ENCODE measurements at regions not wholly inside any gene's neighbourhood (a gene's known extent, or its start where the extent isn't known, plus 50 kb on each side); places are given as distances from the start of the nearest gene placed in this dataset.

DNA sequence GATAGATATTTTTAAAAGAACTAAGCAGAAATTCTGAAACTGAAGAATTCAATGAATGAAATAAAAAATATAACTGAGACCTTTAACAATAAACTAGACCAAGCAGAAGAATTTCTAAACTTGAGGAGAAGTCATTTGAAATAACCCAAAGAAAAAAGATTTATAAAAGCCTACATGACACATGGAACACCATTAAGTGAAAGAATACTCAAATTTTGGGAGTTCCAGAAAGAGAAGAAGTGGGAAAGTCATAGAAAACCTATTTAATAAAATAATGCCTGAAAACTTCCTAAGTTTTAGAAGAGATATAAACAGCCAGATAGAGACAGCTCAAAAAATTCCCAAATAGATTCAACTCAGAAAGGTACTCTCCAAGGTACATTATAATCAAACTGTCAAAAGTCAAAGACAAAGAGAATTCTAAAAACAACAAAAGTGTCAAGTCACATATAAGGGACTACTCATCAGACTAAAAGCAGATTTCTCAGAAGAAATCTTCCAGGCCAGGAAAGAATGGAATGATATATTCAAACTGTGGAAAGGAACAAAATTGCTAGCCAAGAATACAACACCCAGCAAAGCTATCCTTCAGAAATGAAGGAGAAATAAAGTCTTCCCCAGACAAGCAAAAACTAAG is 72.9 kb upstream of the GNAZ start:
- H3K27me3 Mint-ChIP-seq = peaks cover 54% of the 10 kb centered on the region
- ATAC-seq (ENCODE audit: low read depth) (no peak), DNase-seq (no peak)
- peaks cover 25% of the 10 kb centered on the region for H3K9me3 Mint-ChIP-seq
- peaks cover 4% of the 10 kb centered on the region for H3K36me3 Mint-ChIP-seq
- no peaks in the 10 kb centered on the region for H3K4me1 Mint-ChIP-seq
- no peak overlapping the region for H3K4me3 Mint-ChIP-seq
- POLR2A ChIA-PET = no interaction called here
- no peak overlapping the region for H3K27ac Mint-ChIP-seq

DNA sequence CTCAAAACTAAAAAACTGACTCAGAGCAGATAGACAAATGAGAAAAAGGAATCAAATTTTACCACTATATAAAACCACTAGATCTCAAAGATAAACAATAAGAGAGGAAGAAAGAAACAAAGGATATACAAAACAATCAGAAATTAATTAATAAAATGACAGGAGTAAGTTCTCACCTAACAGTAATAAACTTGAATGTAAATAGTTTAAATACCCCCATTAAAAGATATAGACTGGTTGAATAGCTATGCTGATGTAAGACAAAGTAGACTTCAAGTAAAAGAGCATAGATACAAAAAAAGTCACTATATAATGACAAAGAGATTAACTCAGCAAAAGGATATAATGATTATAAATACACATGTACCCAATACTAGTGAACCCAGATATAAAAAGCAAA is 72.3 kb upstream of the GNAZ start:
- POLR2A ChIA-PET = no interaction called here
- ATAC-seq (ENCODE audit: low read depth) = no peak

DNA sequence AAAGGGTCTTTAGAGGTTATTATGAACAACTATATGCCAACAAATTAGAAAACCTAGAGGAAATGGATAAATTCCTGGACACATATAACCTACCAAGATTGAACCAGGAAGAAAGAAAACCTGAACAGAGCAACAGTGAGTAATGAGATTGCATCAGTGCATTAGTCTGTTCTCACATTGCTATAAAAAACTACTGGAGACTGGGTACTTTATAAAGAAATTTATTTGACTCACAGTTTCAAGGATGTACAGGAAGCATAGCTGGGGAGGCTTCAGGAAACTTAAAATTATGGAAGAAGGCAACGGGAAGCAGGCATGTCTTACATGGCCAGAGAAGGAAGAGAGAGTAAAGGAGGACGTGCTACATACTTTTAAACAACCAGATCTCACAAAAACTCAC is 70.8 kb upstream of the GNAZ start:
- Mint-ChIP-seq H3K27ac (no peak overlapping the region), H3K9me3 (peaks cover 25% of the 10 kb centered on the region), H3K4me3 (no peak overlapping the region), H3K4me1 (no peaks in the 10 kb centered on the region), H3K36me3 (peaks cover 4% of the 10 kb centered on the region), H3K27me3 (peaks cover 56% of the 10 kb centered on the region)
- POLR2A ChIA-PET = no interaction called here
- DNase-seq = no peak
- no peak for ATAC-seq (ENCODE audit: low read depth)

More for the DNA sequence above, 72.3 kb upstream of the GNAZ start:
- Mint-ChIP-seq H3K4me1 (no peaks in the 10 kb centered on the region), H3K9me3 (peaks cover 25% of the 10 kb centered on the region), H3K36me3 (peaks cover 4% of the 10 kb centered on the region), H3K27me3 (peaks cover 57% of the 10 kb centered on the region), H3K4me3 (no peak overlapping the region), H3K27ac (no peak overlapping the region)
- DNase-seq = no peak

DNA sequence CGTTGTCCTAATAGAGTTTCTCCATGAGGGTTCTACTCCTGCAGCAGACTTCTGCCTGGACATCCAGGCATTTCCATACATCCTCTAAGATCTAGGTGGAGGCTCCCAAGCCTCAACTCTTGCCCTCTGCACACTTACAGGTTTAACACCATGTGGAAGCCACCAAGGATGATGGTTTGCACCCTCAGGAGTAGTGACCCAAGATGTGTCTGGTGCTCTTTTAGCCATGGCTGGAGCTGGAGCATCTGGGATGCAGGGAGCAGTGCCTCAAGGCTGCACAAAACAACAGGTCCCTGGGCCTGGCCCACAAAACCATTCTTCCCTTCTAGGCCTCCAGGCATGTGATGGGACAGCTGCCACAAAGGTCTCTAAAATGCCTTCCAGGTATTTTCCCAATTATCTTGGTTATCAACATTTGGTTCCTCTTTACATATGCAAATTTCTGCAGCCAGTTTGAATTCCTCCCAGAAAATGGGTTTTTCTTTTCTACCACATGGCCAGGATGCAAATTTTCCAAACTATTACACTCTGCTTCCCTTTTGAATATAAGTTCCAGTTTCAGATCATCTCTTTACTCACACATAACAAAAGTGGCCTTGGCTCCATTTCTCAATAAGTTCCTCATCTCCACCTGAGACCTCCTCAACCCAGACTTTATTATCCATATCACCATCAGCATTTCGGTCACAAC is 69.5 kb upstream of the GNAZ start:
- no peak overlapping the region for H3K4me3 Mint-ChIP-seq
- no peak overlapping the region for H3K27ac Mint-ChIP-seq
- peaks cover 24% of the 10 kb centered on the region for H3K9me3 Mint-ChIP-seq
- DNase-seq (no peak), ATAC-seq (ENCODE audit: low read depth) (no peak)
- H3K27me3 Mint-ChIP-seq = peaks cover 47% of the 10 kb centered on the region
- H3K4me1 Mint-ChIP-seq = no peaks in the 10 kb centered on the region
- POLR2A ChIA-PET = no interaction called here
- peaks cover 4% of the 10 kb centered on the region for H3K36me3 Mint-ChIP-seq

DNA sequence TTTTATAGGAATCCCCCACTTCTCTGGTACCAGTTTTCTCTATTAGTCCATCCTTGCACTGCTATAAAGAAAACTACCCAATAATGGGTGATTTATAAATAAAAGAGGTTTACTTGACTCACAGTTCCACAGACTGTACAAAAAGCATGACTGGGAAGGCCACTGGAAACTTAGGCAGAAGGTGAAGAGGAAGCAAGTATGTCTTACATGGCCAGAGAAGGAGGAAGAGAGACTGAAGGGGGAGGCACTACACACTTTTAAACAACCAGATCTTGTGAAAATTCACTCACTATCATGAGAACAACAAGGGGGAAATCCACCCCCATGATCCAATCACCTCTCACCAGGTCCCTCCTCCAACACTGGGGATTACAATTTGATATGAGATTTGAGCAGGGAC is 68.9 kb upstream of the GNAZ start:
- Mint-ChIP-seq H3K27ac (no peak overlapping the region), H3K27me3 (peaks cover 43% of the 10 kb centered on the region), H3K9me3 (peaks cover 23% of the 10 kb centered on the region), H3K4me3 (no peak overlapping the region), H3K4me1 (no peaks in the 10 kb centered on the region), H3K36me3 (peaks cover 4% of the 10 kb centered on the region)
- no peak for DNase-seq
- no peak for ATAC-seq (ENCODE audit: low read depth)
- POLR2A ChIA-PET = no interaction called here

DNA sequence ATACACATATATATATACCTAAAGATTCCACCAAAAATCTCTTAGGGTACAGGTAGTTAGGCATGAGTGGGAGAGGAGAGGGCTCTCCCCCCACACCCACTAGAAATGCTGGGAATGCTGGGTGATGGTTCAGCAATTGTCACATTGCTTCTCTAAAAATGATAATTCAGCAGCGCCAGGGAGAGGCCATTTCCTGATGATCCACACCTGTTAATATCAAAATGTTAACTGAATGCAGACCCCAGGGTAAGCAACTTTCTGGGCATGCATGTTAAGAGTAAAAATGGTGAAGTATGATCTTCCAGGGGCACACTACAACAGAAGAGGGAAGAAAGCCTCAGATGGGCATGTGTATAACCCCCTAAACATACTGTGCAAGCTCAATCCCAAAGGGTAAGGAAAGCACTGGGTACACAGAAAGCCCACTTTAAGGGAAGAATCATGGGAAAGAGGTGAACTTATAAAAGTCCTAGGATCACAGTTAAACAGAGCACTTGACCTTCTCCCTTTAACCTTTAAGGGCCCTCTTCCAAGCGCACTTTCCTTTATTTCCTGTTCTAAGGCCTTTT is 67.6 kb upstream of the GNAZ start:
- Mint-ChIP-seq H3K4me1 (no peaks in the 10 kb centered on the region), H3K4me3 (no peak overlapping the region), H3K27me3 (peaks cover 42% of the 10 kb centered on the region), H3K9me3 (peaks cover 16% of the 10 kb centered on the region), H3K27ac (no peak overlapping the region), H3K36me3 (peaks cover 2% of the 10 kb centered on the region)
- POLR2A ChIA-PET = no interaction called here
- no peak for DNase-seq
- no peak for ATAC-seq (ENCODE audit: low read depth)

DNA sequence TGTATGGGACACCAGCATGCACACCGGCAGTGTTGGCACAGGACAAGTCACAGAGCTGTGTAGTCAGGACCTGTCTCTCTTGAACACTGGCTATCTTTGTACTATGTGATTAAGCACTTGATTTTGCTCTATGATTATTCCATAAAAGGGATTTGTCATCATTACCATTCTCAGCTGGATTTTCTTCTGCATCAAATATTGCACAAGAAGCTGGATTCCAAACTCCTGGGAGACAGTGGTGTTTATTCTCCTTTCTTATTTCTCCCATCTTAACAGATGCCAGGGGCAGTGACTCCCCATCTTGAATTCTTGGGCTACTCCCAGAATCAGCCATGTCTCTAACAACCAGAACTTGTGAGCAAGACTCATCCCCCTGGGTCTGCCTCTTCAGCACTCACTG is 62.5 kb upstream of the GNAZ start:
- no peak overlapping the region for H3K4me3 Mint-ChIP-seq
- ATAC-seq (ENCODE audit: low read depth) (no peak), DNase-seq (no peak)
- no peaks in the 10 kb centered on the region for H3K36me3 Mint-ChIP-seq
- POLR2A ChIA-PET = no interaction called here
- no peak overlapping the region for H3K27ac Mint-ChIP-seq
- H3K9me3 Mint-ChIP-seq = no peaks in the 10 kb centered on the region
- peaks cover 36% of the 10 kb centered on the region for H3K27me3 Mint-ChIP-seq
- peaks cover 12% of the 10 kb centered on the region for H3K4me1 Mint-ChIP-seq

DNA sequence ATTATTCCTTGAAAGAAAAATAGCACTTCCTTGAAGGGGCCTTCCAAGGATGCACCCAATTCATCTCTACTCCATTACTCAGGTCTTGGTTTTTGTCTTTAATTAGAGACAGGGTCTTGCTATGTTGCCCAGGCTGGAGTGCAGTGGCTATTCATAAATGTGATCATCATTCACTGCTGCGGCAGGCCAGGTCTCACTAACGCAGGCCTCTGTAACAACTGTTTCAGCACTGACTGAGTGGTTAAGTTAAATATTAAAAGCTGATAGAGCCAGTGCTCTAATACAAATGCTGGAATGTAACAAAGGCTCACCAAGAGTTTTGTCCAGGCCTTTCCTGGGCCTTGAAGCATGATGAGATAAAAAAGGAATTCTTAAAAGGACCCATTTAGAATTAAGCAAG is 61.4 kb upstream of the GNAZ start:
- POLR2A ChIA-PET = no interaction called here
- no peak for DNase-seq
- peaks cover 12% of the 10 kb centered on the region for H3K4me1 Mint-ChIP-seq
- peaks cover 36% of the 10 kb centered on the region for H3K27me3 Mint-ChIP-seq
- no peaks in the 10 kb centered on the region for H3K36me3 Mint-ChIP-seq
- ATAC-seq (ENCODE audit: low read depth) = no peak
- no peak overlapping the region for H3K27ac Mint-ChIP-seq
- H3K9me3 Mint-ChIP-seq = no peaks in the 10 kb centered on the region
- H3K4me3 Mint-ChIP-seq = no peak overlapping the region
